Colonic mucosa (tissue), 4 donors: ENCODE measurements at regions not wholly inside any gene's neighbourhood (a gene's known extent, or its start where the extent isn't known, plus 50 kb on each side); places are given as distances from the start of the nearest gene placed in this dataset.

ENCODE experiments used
- DNase-seq: peaks from one replicate; pipeline ENCODE4 v3.0.0-alpha.2; 2020
- H3K27ac ChIP-seq: fragments of 200-600 bp; one replicate; pipeline ENCODE4 v1.8.0; 2021
- H3K27me3 ChIP-seq: fragments of 200-600 bp; one replicate; pipeline ENCODE4 v1.8.0; 2021
- H3K36me3 ChIP-seq: fragments of 200-600 bp; one replicate; pipeline ENCODE4 v1.8.0; 2021
- H3K4me1 ChIP-seq: fragments of 200-600 bp; one replicate; pipeline ENCODE4 v1.8.0; 2021; ENCODE audit warnings: mild to moderate bottlenecking
- H3K4me3 ChIP-seq: fragments of 200-600 bp; one replicate; pipeline ENCODE4 v1.8.0; 2021
- H3K9ac ChIP-seq, 2 donors: one replicate each; pipeline ENCODE4 v1.7.0; 2013; ENCODE audit warnings: control low read depth in 2 of 2, low read depth in 2 of 2, low read length in 2 of 2
- H3K9me3 ChIP-seq: fragments of 200-600 bp; one replicate; pipeline ENCODE4 v1.8.0; 2021
- intact Hi-C: fragments of 100-400 bp; cut with DNase I; formaldehyde crosslinking; loops from one replicate; pipeline ENCODE4 v1.14.1; 2022
- TF ChIP-seq, protein P1 (sequence below): fragments of 200-600 bp; IDR thresholded peaks from one replicate; pipeline ENCODE4 v1.8.0; 2022; ENCODE audit warnings: antibody characterized with exemption, mild to moderate bottlenecking
- donor health status: healthy.
- donor health status: DM: no; HTN: no; CAD: no.
- donor health status: DM: no; HTN: no; CAD: no.

DNA sequence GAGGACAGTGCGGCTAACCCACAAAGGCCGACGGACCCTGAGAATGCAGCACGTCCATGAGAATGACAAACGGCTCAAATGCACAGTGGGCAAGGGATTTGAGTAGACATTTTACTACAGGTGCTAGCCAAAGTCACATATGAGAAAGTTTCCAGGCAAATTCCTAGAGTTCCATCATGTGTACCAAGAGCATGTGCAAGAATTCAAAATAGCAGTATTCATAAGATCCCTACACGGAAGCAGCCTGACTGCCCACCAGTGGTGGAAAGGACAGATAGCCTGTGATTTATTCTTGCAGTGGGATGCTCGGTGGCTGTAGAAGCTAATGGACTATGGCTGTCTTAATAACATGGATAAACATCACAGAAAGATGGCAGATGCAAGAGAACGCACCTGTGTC lies 68.0 kb downstream of the RGS12 start:
- Histone ChIP-seq H3K9me3 (no peaks in the 10 kb centered on the region), H3K4me1 (no peaks in the 10 kb centered on the region), H3K36me3 (no peaks in the 10 kb centered on the region), H3K27me3 (no peaks in the 10 kb centered on the region), H3K9ac (no peak overlapping the region), H3K4me3 (no peak overlapping the region), H3K27ac (no peak overlapping the region)
- TF ChIP-seq, protein P1, sequence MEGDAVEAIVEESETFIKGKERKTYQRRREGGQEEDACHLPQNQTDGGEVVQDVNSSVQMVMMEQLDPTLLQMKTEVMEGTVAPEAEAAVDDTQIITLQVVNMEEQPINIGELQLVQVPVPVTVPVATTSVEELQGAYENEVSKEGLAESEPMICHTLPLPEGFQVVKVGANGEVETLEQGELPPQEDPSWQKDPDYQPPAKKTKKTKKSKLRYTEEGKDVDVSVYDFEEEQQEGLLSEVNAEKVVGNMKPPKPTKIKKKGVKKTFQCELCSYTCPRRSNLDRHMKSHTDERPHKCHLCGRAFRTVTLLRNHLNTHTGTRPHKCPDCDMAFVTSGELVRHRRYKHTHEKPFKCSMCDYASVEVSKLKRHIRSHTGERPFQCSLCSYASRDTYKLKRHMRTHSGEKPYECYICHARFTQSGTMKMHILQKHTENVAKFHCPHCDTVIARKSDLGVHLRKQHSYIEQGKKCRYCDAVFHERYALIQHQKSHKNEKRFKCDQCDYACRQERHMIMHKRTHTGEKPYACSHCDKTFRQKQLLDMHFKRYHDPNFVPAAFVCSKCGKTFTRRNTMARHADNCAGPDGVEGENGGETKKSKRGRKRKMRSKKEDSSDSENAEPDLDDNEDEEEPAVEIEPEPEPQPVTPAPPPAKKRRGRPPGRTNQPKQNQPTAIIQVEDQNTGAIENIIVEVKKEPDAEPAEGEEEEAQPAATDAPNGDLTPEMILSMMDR = no peak
- intact Hi-C loops = no loop called here
- no peak for DNase-seq

DNA sequence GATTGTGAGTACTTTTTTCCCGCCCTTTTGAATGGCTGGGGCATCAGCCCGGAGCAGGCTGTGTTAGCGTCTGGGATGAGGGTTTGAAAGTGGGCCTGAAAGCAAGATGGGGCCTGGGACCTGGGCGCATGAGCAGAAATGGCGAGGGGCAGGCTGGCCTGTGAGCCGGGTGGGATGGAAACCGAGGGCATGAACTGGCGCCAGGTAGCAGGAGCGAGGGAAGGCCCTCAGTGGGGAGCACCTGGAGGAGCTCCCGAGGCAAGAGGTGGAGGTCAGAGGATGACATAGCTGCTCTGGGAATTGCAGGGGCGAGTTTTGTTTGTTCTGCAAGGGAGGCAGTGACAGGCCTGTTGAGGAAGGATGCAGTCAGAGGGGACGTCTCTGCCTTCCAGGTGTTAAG lies 68.6 kb downstream of the RGS12 start:
- Histone ChIP-seq H3K4me1 (no peaks in the 10 kb centered on the region), H3K36me3 (no peaks in the 10 kb centered on the region), H3K27me3 (no peaks in the 10 kb centered on the region), H3K9me3 (no peaks in the 10 kb centered on the region), H3K27ac (no peak overlapping the region), H3K9ac (no peak overlapping the region), H3K4me3 (no peak overlapping the region)
- DNase-seq = no peak
- TF ChIP-seq, protein P1 = no peak
- intact Hi-C loops = no loop called here

DNA sequence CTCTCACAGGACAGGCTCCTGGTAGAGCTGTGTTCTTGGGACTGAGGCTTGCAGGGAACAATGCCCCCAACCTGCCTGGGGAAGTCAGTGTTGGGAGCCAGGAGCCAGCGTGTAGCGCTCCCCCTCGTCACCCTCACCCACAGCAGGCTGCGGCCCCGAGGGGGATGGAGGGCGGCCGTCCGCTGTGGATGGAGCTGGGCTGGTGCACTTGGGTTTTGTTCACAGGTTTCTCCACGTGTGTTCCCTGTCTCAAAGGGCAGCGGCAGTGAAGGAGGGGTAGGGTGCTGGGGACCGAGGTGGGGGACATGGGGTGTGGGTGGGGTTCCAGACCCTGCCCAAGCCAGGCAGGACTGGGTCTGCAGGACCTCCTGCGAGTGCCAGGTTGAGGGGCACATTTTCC lies 69.1 kb downstream of the RGS12 start:
- Histone ChIP-seq H3K4me1 (no peaks in the 10 kb centered on the region), H3K36me3 (no peaks in the 10 kb centered on the region), H3K9ac (no peak overlapping the region), H3K27ac (no peak overlapping the region), H3K9me3 (no peaks in the 10 kb centered on the region), H3K27me3 (no peaks in the 10 kb centered on the region), H3K4me3 (no peak overlapping the region)
- intact Hi-C loops = no loop called here
- DNase-seq = no peak
- TF ChIP-seq, protein P1 = no peak

DNA sequence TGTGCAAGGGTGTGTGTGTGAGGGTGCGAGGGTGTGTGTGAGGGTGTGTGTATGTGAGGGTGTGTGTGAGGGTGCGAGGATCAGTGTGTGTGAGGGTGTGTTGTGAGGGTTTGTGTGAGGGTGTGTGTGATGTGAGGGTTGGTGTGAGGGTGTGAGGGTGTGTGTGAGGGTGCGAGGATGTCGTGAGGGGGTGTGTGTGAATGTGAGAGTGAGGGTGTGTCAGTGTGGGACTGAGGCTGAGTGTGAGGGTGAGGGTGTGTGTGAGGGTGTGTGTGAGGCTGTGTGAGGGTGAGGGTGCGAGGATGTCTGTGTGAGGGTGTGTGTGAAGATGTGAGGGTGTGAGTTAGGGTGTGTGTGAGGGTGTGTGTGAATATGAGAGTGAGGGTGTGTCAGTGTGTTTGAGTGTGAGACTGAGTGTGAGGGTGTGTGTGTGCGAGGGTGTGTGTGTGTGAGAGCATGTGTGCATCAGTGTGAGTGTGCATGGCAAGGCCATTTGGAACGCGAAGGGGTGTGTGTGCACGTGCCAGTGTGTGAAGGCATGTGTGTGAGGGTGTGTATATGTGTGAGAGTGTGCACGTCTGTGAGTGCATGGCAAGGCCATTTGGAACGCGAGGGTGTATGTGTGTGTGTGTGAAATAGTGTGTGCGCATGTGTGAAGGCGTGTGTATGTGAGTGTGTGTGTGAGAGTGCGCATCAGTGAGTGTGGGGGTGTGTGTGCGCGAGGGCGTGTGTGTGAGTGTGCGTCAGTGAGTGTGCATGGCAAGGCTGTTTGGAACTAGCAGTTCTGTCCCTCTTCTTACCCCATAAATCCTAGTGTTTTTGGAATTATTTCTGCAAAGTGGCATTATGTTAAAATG lies 69.8 kb downstream of the RGS12 start:
- H3K4me1 ChIP-seq = no peaks in the 10 kb centered on the region
- H3K36me3 ChIP-seq = no peaks in the 10 kb centered on the region
- TF ChIP-seq, protein P1 = no peak
- intact Hi-C loops = no loop called here
- no peak for DNase-seq
- no peaks in the 10 kb centered on the region for H3K9me3 ChIP-seq
- H3K4me3 ChIP-seq = no peak overlapping the region
- no peak overlapping the region for H3K27ac ChIP-seq
- no peaks in the 10 kb centered on the region for H3K27me3 ChIP-seq
- H3K9ac ChIP-seq = no peak overlapping the region

DNA sequence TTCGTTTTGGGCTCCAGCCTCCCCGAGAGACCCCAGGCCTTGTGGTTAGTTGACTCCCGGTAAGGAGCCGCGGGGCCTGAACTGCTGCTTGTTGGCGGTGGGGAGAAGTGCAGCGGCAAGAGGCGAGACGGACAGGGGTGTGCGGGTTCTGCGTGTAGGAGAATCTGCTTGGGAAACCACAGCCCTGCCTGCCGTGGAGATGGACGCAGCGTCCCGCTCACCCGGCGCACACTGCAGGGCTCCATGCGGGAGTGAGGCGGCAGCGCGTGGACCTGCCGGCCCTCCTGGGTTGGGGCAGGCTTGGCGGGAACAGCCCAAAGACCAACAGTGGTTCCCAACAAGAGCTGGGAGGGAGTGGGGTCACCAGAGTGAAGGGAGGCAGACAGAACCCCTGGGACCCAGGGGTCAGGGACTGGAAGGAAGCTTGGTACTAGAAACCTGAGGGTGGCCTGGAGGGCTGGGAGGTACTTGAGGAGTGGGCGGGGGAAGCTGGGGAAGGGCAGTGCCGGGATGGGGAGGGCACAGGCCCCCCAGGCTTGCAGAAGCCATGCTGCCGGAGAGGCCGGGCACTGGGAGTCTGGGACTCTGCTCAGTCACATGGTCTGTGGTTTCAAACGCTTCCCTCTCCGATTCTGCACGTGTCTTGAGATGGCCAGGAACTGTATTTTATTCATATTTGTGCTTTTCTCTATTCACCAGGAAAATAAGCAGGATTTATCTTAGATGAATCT lies 70.8 kb downstream of the RGS12 start:
- H3K27me3 ChIP-seq = no peaks in the 10 kb centered on the region
- no peaks in the 10 kb centered on the region for H3K4me1 ChIP-seq
- no peaks in the 10 kb centered on the region for H3K9me3 ChIP-seq
- H3K36me3 ChIP-seq = no peaks in the 10 kb centered on the region
- intact Hi-C loops = no loop called here
- TF ChIP-seq, protein P1 = no peak
- H3K9ac ChIP-seq = no peak overlapping the region
- no peak for DNase-seq
- no peak overlapping the region for H3K4me3 ChIP-seq
- no peak overlapping the region for H3K27ac ChIP-seq
